Trophoblast cell (in vitro differentiated cells and primary cell): ENCODE measurements at regions not wholly inside any gene's neighbourhood (a gene's known extent, or its start where the extent isn't known, plus 50 kb on each side); places are given as distances from the start of the nearest gene placed in this dataset.

ENCODE experiments used
- DNase-seq, 2 donors: peaks; one replicate each; pipeline ENCODE4 v3.0.0-alpha.2; 2016
- H2AFZ ChIP-seq: 2 replicates; pipeline ENCODE4 v1.6.1; 2013; ENCODE audit warnings: low read length, moderate library complexity, mild to moderate bottlenecking; ENCODE audit not compliant: insufficient read depth, poor library complexity
- H2AK5ac ChIP-seq: 2 replicates; pipeline ENCODE4 v1.6.1; 2013; ENCODE audit warnings: mild to moderate bottlenecking, low read length
- H2BK120ac ChIP-seq: 2 replicates; pipeline ENCODE4 v1.6.1; 2013; ENCODE audit warnings: low read length, mild to moderate bottlenecking, moderate library complexity; ENCODE audit not compliant: insufficient read depth, poor library complexity
- H2BK12ac ChIP-seq: 2 replicates; pipeline ENCODE4 v1.6.1; 2013; ENCODE audit warnings: mild to moderate bottlenecking, low read length, moderate library complexity
- H2BK5ac ChIP-seq: 2 replicates; pipeline ENCODE4 v1.6.1; 2013; ENCODE audit warnings: low read length, low read depth, moderate library complexity, mild to moderate bottlenecking; ENCODE audit not compliant: poor library complexity
- H3K14ac ChIP-seq: 2 replicates; pipeline ENCODE4 v1.6.1; 2013; ENCODE audit warnings: mild to moderate bottlenecking, low read length
- H3K18ac ChIP-seq: 2 replicates; pipeline ENCODE4 v1.6.1; 2013; ENCODE audit warnings: mild to moderate bottlenecking, low read length
- H3K23ac ChIP-seq: 2 replicates; pipeline ENCODE4 v1.6.1; 2013; ENCODE audit warnings: low read length
- H3K27ac ChIP-seq: 2 replicates; pipeline ENCODE4 v1.5.1; 2013; ENCODE audit warnings: low read depth, mild to moderate bottlenecking, inconsistent platforms, low read length, moderate library complexity
- H3K27me3 ChIP-seq: 2 replicates; pipeline ENCODE4 v1.6.1; 2013; ENCODE audit warnings: inconsistent platforms, mild to moderate bottlenecking, low read length, moderate library complexity; ENCODE audit not compliant: insufficient read depth
- H3K36me3 ChIP-seq, 2 experiments: 1 replicate in 1 of 2; 2 replicates in 1 of 2; pipeline ENCODE4 v1.6.1; 2013; ENCODE audit warnings: low read length in 2 of 2, mild to moderate bottlenecking in 2 of 2, moderate library complexity in 1 of 2; ENCODE audit not compliant: insufficient read depth in 2 of 2, control insufficient read depth in 1 of 2
- H3K4ac ChIP-seq: 2 replicates; pipeline ENCODE4 v1.6.1; 2013; ENCODE audit warnings: low read depth, mild to moderate bottlenecking, low read length, moderate library complexity
- H3K4me1 ChIP-seq, 2 experiments: 1 replicate in 1 of 2; 2 replicates in 1 of 2; pipeline ENCODE4 v1.6.1; 2013; ENCODE audit warnings: low read length in 2 of 2, mild to moderate bottlenecking in 2 of 2, moderate library complexity in 1 of 2; ENCODE audit not compliant: insufficient read depth in 2 of 2, control insufficient read depth in 1 of 2
- H3K4me2 ChIP-seq: 2 replicates; pipeline ENCODE4 v1.6.1; 2013; ENCODE audit warnings: inconsistent platforms, mild to moderate bottlenecking, low read length, moderate library complexity
- H3K4me3 ChIP-seq: 2 replicates; pipeline ENCODE4 v1.5.1; 2013; ENCODE audit warnings: mild to moderate bottlenecking, low read depth, low read length, inconsistent platforms
- H3K79me1 ChIP-seq: one replicate; pipeline ENCODE4 v1.6.1; 2013; ENCODE audit warnings: low read length
- H3K79me2 ChIP-seq: 2 replicates; pipeline ENCODE4 v1.6.1; 2013; ENCODE audit warnings: low read length, mild to moderate bottlenecking; ENCODE audit not compliant: control insufficient read depth, insufficient read depth, poor library complexity
- H3K9ac ChIP-seq: 2 replicates; pipeline ENCODE4 v1.6.1; 2013; ENCODE audit warnings: mild to moderate bottlenecking, low read length
- H3K9me3 ChIP-seq: 2 replicates; pipeline ENCODE4 v1.6.1; 2013; ENCODE audit warnings: low read depth, mild to moderate bottlenecking, control low read depth, inconsistent platforms, low read length; ENCODE audit not compliant: insufficient read depth
- H4K12ac ChIP-seq: 2 replicates; pipeline ENCODE4 v1.6.1; 2013; ENCODE audit warnings: low read depth, mild to moderate bottlenecking, low read length, moderate library complexity
- H4K8ac ChIP-seq: 2 replicates; pipeline ENCODE4 v1.6.1; 2013; ENCODE audit warnings: low read depth, mild to moderate bottlenecking, low read length, moderate library complexity
- H4K91ac ChIP-seq: one replicate; pipeline ENCODE4 v1.6.1; 2013; ENCODE audit warnings: low read depth, mild to moderate bottlenecking, low read length, moderate library complexity
- WGBS: extraction: QIAGEN DNeasy Blood & Tissue Kit; methylation state at CpG from one replicate; pipeline ENCODE4 v1.1.7; 2013; ENCODE audit warnings: missing lambda C conversion rate; ENCODE audit not compliant: insufficient read length, insufficient coverage; ENCODE audit errors: extremely low coverage; 5-methylcytosine and 5-hydroxymethylcytosine counted together

DNA sequence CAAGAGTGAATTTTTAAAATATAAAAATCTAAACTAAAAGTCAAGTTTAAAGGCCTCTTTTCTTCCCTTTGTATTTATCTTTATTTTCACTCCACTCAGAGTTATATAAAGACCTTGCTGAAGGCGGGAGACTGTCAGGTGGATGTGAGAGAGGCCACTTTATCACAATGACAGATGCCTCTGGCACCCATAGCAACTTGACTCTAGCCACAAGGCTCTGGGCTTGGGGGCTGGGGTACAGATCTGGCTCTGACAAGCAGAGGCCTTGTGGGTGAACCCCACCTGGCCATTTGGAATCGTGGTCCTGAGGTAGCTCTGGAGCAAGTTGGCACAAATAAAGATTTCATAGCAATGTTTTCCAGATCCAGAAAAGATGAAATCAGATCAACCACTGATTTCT lies 417.2 kb downstream of the RFPL4B start:
- Histone ChIP-seq H3K23ac (no peak overlapping the region), H3K79me2 (no peaks in the 10 kb centered on the region), H3K9me3 (peaks cover 4% of the 10 kb centered on the region), H3K14ac (no peak overlapping the region), H2AFZ (no peak overlapping the region), H3K9ac (no peak overlapping the region), H2AK5ac (no peak overlapping the region), H4K8ac (no peak overlapping the region), H3K79me1 (no peaks in the 10 kb centered on the region), H3K36me3 (no peaks in the 10 kb centered on the region), H2BK5ac (no peak overlapping the region), H4K91ac (no peak overlapping the region), H3K4me2 (no peak overlapping the region), H3K27me3 (no peaks in the 10 kb centered on the region), H4K12ac (no peak overlapping the region), H3K4me1 (no peaks in the 10 kb centered on the region), H3K18ac (no peak overlapping the region), H3K4ac (no peak overlapping the region), H2BK12ac (no peak overlapping the region), H2BK120ac (no peak overlapping the region), H3K4me3 (no peak overlapping the region), H3K27ac (no peak overlapping the region)
- DNase-seq, result no peak
- no CpG with 5 or more reads among the region's 2 CpGs for WGBS

DNA sequence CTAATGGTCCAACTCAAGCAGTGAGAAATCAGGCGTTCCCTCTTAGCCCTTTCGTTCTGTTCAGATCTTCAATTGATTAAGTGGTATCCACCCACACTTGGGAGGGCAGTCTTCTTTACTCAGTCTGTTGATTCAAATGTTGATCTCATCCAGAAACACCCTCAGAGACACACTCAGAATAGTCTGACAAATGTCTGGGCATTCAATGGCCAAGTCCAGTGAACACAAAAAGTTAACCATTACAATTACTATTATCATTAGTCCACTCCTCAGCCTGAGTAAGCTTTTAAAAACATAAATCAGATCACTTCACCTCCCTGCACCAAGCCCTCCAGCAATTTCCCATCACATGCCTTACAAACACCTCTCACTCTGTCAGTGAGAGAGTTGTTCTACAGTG lies 423.2 kb downstream of the RFPL4B start:
- no peak overlapping the region for H2BK5ac ChIP-seq
- H3K4ac ChIP-seq, result no peak overlapping the region
- no peak overlapping the region for H3K18ac ChIP-seq
- peaks cover 4% of the 10 kb centered on the region for H3K9me3 ChIP-seq
- no peak overlapping the region for H3K27ac ChIP-seq
- H2BK12ac ChIP-seq, result no peak overlapping the region
- no peak overlapping the region for H4K12ac ChIP-seq
- no peaks in the 10 kb centered on the region for H3K79me2 ChIP-seq
- no peak overlapping the region for H3K9ac ChIP-seq
- no peak overlapping the region for H2AFZ ChIP-seq
- H3K4me2 ChIP-seq, result no peak overlapping the region
- no peak overlapping the region for H2AK5ac ChIP-seq
- H3K79me1 ChIP-seq, result no peaks in the 10 kb centered on the region
- no peak overlapping the region for H2BK120ac ChIP-seq
- no peak overlapping the region for H4K91ac ChIP-seq
- no peaks in the 10 kb centered on the region for H3K27me3 ChIP-seq
- no peak for DNase-seq
- no CpG with 5 or more reads among the region's 2 CpGs for WGBS
- H3K4me3 ChIP-seq, result no peak overlapping the region
- no peaks in the 10 kb centered on the region for H3K36me3 ChIP-seq
- no peak overlapping the region for H3K14ac ChIP-seq
- H3K23ac ChIP-seq, result no peak overlapping the region
- H4K8ac ChIP-seq, result no peak overlapping the region
- H3K4me1 ChIP-seq, result no peaks in the 10 kb centered on the region

DNA sequence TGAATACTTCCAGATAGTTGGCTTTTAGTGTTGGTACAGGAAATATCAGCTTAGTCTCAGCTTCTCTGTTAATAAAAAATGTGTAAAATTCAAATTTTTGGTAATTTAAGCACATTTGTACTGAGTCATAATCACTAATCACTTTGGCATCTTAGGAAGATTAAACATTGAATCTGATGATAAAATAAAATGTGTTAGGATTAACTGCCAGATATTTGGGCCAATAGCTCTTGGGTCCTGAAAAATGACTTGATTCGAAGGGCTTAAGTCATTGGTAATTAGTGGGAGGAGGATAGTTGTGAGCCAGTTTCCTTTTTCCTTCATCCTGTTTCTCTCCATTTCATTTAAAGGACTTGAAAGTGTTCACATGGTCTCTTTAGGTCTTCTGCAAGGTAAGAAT lies 426.1 kb downstream of the RFPL4B start:
- Histone ChIP-seq H2BK12ac (no peak overlapping the region), H3K9ac (no peak overlapping the region), H2AFZ (no peak overlapping the region), H4K12ac (no peak overlapping the region), H4K91ac (no peak overlapping the region), H4K8ac (no peak overlapping the region), H2AK5ac (no peak overlapping the region), H3K4me2 (no peak overlapping the region), H3K4ac (no peak overlapping the region), H3K36me3 (no peaks in the 10 kb centered on the region), H3K79me1 (no peaks in the 10 kb centered on the region), H3K4me1 (no peaks in the 10 kb centered on the region), H3K27ac (no peak overlapping the region), H2BK5ac (no peak overlapping the region), H3K9me3 (no peaks in the 10 kb centered on the region), H3K18ac (no peak overlapping the region), H3K4me3 (no peak overlapping the region), H3K79me2 (no peaks in the 10 kb centered on the region), H3K27me3 (no peaks in the 10 kb centered on the region), H2BK120ac (no peak overlapping the region), H3K14ac (no peak overlapping the region), H3K23ac (no peak overlapping the region)
- WGBS, result no CpG with 5 or more reads among the region's 1 CpG
- DNase-seq, result no peak

DNA sequence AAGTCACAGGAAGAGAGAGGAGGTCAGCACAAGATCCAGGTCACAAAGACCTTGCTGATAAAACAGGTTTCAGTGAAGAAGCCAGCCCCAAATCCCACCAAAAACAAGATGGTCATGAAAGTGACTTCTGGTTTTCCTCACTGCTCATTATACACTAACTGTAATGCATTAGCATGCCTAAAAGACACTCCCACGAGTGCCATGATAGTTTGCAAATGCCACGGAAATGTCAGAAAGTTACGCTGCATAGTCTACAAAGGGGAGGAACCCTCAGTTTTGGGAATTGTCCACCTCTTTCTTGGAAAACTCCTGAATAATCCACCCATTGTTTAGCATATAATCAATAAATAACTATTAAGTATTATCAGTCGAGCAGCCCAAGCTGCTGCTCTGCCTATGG lies 427.2 kb downstream of the RFPL4B start:
- Histone ChIP-seq H3K27me3 (no peaks in the 10 kb centered on the region), H2BK120ac (no peak overlapping the region), H4K12ac (no peak overlapping the region), H2AFZ (no peak overlapping the region), H3K9me3 (no peaks in the 10 kb centered on the region), H3K9ac (no peak overlapping the region), H2AK5ac (no peak overlapping the region), H3K27ac (no peak overlapping the region), H3K4me3 (no peak overlapping the region), H2BK12ac (no peak overlapping the region), H3K23ac (no peak overlapping the region), H4K8ac (no peak overlapping the region), H3K79me1 (no peaks in the 10 kb centered on the region), H3K18ac (no peak overlapping the region), H3K4ac (no peak overlapping the region), H3K4me2 (no peak overlapping the region), H2BK5ac (no peak overlapping the region), H3K14ac (no peak overlapping the region), H3K79me2 (no peaks in the 10 kb centered on the region), H3K4me1 (no peaks in the 10 kb centered on the region), H4K91ac (no peak overlapping the region), H3K36me3 (no peaks in the 10 kb centered on the region)
- DNase-seq, result no peak
- no CpG with 5 or more reads among the region's 4 CpGs for WGBS
